GM06990 (cell line): ENCODE measurements at regions not wholly inside any gene's neighbourhood (a gene's known extent, or its start where the extent isn't known, plus 50 kb on each side); places are given as distances from the start of the nearest gene placed in this dataset.

Experiments used
- DNase-seq: peaks from one replicate; pipeline ENCODE4 v3.0.0-alpha.2; 2011; ENCODE audit not compliant: insufficient read length; ENCODE audit errors: extremely low read depth
- H3K27me3 ChIP-seq: replicated peaks from 2 replicates; pipeline ENCODE4 v1.6.0; 2011; ENCODE audit warnings: low read length; ENCODE audit not compliant: control insufficient read depth, insufficient read depth
- H3K36me3 ChIP-seq: 2 replicates; pipeline ENCODE4 v1.5.1; 2011; ENCODE audit warnings: low read length; ENCODE audit not compliant: control insufficient read depth, insufficient read depth
- H3K4me3 ChIP-seq: replicated peaks from 2 replicates; pipeline ENCODE4 v1.5.1; 2011; ENCODE audit warnings: low read depth, mild to moderate bottlenecking, control low read depth, low read length
- CTCF ChIP-seq: IDR thresholded peaks from 2 replicates; pipeline ENCODE4 v1.5.1; 2011; ENCODE audit warnings: low read length, control low read depth, mild to moderate bottlenecking, inconsistent platforms; ENCODE audit not compliant: insufficient read depth, poor library complexity, severe bottlenecking

GRCh38 chr4:108533245-108533844 is 87.0 kb upstream of the RPL34 start:
- H3K27me3 ChIP-seq: no peaks in the 10 kb centered on the region
- no peak for DNase-seq
- no peaks in the 10 kb centered on the region for H3K36me3 ChIP-seq
- no peak overlapping the region for H3K4me3 ChIP-seq
- TF ChIP-seq CTCF: no peak

GRCh38 chr4:108532738-108533137 is 87.6 kb upstream of the RPL34 start:
- no peaks in the 10 kb centered on the region for H3K27me3 ChIP-seq
- no peak for DNase-seq
- H3K4me3 ChIP-seq: no peak overlapping the region
- H3K36me3 ChIP-seq: no peaks in the 10 kb centered on the region
- TF ChIP-seq CTCF: no peak

GRCh38 chr4:108532187-108532586 is 88.2 kb upstream of the RPL34 start:
- no peaks in the 10 kb centered on the region for H3K27me3 ChIP-seq
- no peak for TF ChIP-seq CTCF
- no peak for DNase-seq
- H3K36me3 ChIP-seq: no peaks in the 10 kb centered on the region
- no peak overlapping the region for H3K4me3 ChIP-seq

GRCh38 chr4:108531461-108531860 is 88.9 kb upstream of the RPL34 start:
- H3K36me3 ChIP-seq: no peaks in the 10 kb centered on the region
- no peak for DNase-seq
- no peak for TF ChIP-seq CTCF
- H3K4me3 ChIP-seq: no peak overlapping the region
- no peaks in the 10 kb centered on the region for H3K27me3 ChIP-seq

- Histone ChIP-seq H3K27me3 (no peaks in the 10 kb centered on the region), H3K4me3 (no peak overlapping the region), H3K36me3 (no peaks in the 10 kb centered on the region)
- TF ChIP-seq CTCF: no peak
- DNase-seq: no peak
These were observed 90.1 kb upstream of the RPL34 start for GRCh38 chr4:108529984-108530905.
